Coronary artery (tissue), 2 donors: ENCODE measurements at regions not wholly inside any gene's neighbourhood (a gene's known extent, or its start where the extent isn't known, plus 50 kb on each side); places are given as distances from the start of the nearest gene placed in this dataset.

Source experiments
- DNase-seq: peaks from one replicate; pipeline ENCODE4 v3.0.0-alpha.2; 2017; ENCODE audit warnings: low spot score
- H3K27ac ChIP-seq, 2 donors: fragments of 200-600 bp; sonication (generic); one replicate each; pipeline ENCODE4 v1.5.1; 2016 to 2019
- H3K4me3 ChIP-seq: fragments of 200-600 bp; sonication (generic); 2 replicates; pipeline ENCODE4 v1.5.1; 2016; ENCODE audit warnings: mild to moderate bottlenecking, moderate library complexity
- TF ChIP-seq, protein P1 (sequence below): fragments of 200-600 bp; sonication (generic); IDR thresholded peaks from one replicate; pipeline ENCODE4 v1.5.1; 2019; ENCODE audit warnings: antibody characterized with exemption

DNA sequence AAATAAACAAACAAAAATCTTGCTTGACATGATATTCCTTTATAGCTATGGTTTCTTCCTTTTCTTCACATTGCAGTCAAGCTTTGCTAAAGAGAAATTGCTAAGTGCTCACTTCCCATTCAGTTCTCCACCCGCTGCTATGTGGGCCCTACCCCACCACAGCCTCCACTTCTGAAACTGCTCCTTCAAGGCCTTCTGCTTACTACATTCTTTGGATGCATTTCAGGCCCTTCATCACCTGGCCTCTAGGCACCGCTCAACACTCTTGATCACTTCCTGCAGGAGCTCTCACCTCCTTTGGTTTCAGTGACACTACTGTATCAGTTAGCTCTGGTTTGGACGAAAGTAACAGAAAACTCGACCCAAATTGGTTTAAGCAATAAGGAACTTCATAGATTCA is 72.4 kb downstream of the KLF5 start:
- H3K4me3 ChIP-seq, result no peak overlapping the region
- TF ChIP-seq, protein P1, sequence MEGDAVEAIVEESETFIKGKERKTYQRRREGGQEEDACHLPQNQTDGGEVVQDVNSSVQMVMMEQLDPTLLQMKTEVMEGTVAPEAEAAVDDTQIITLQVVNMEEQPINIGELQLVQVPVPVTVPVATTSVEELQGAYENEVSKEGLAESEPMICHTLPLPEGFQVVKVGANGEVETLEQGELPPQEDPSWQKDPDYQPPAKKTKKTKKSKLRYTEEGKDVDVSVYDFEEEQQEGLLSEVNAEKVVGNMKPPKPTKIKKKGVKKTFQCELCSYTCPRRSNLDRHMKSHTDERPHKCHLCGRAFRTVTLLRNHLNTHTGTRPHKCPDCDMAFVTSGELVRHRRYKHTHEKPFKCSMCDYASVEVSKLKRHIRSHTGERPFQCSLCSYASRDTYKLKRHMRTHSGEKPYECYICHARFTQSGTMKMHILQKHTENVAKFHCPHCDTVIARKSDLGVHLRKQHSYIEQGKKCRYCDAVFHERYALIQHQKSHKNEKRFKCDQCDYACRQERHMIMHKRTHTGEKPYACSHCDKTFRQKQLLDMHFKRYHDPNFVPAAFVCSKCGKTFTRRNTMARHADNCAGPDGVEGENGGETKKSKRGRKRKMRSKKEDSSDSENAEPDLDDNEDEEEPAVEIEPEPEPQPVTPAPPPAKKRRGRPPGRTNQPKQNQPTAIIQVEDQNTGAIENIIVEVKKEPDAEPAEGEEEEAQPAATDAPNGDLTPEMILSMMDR, result no peak
- no peak for DNase-seq
- no peak overlapping the region for H3K27ac ChIP-seq

DNA sequence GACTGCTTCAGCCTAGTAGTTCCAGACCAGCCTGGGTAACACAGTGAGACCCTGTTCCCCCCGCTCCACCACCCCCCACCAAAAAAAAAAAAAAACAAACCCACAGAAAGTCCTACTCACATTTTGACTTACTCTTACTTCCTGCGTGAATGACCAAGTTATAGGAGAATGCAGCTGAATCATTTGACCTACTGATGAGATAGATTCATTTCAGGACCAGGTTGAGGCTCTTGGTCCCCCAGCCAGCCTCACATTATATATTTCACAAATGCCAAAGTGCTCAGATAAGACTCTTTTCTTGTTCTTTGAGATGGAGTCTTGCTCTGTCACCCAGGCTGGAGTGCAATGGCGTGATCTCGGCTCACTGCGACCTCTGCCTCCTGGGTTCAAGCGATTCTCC is 70.2 kb downstream of the KLF5 start:
- TF ChIP-seq, protein P1, result no peak
- no peak for DNase-seq
- Histone ChIP-seq H3K4me3 (no peak overlapping the region), H3K27ac (no peak overlapping the region)
